Fibroblast of lung (primary cell): ENCODE measurements at regions not wholly inside any gene's neighbourhood (a gene's known extent, or its start where the extent isn't known, plus 50 kb on each side); places are given as distances from the start of the nearest gene placed in this dataset.

Experiments used
- DNase-seq, 2 donors: peaks; one replicate each; pipeline versions ENCODE4 v3.0.0 to v3.0.0-alpha.2; 2010; ENCODE audit warnings: low read depth in 2 of 2
- H2AFZ ChIP-seq: 2 replicates; pipeline ENCODE4 v1.5.1; 2012; ENCODE audit warnings: low read length, control low read depth, inconsistent platforms
- H3K27ac ChIP-seq: 2 replicates; pipeline ENCODE4 v1.5.1; 2011; ENCODE audit warnings: low read length, control low read depth; ENCODE audit not compliant: insufficient read depth
- H3K27me3 ChIP-seq: 2 replicates; pipeline ENCODE4 v1.5.1; 2011; ENCODE audit warnings: mild to moderate bottlenecking, low read length; ENCODE audit not compliant: control insufficient read depth, insufficient read depth
- H3K36me3 ChIP-seq: 2 replicates; pipeline ENCODE4 v1.5.1; 2011; ENCODE audit warnings: low read length; ENCODE audit not compliant: control insufficient read depth, insufficient read depth
- H3K4me1 ChIP-seq: 2 replicates; pipeline ENCODE4 v1.5.1; 2011; ENCODE audit warnings: low read length; ENCODE audit not compliant: control insufficient read depth, insufficient read depth; ENCODE audit errors: extremely low read depth
- H3K4me2 ChIP-seq: 2 replicates; pipeline ENCODE4 v1.5.1; 2011; ENCODE audit warnings: low read length, control low read depth; ENCODE audit not compliant: insufficient read depth; ENCODE audit errors: extremely low read depth
- H3K4me3 ChIP-seq, 4 experiments: fragments of 200-600 bp in 1 of 4; sonication (generic) in 1 of 4; replicated peaks in 1 of 4; 2 replicates each; pipeline ENCODE4 v1.5.1; 2011 to 2016; ENCODE audit warnings: low read length in 4 of 4, low read depth in 3 of 4, mild to moderate bottlenecking in 3 of 4, control low read depth in 2 of 4, inconsistent platforms in 1 of 4, mixed read lengths in 1 of 4; ENCODE audit not compliant: insufficient read depth in 1 of 4; ENCODE audit errors: control extremely low read depth in 1 of 4
- H3K79me2 ChIP-seq: 2 replicates; pipeline ENCODE4 v1.5.1; 2012; ENCODE audit warnings: mild to moderate bottlenecking, low read length, inconsistent platforms; ENCODE audit not compliant: control insufficient read depth, insufficient read depth
- H3K9ac ChIP-seq: 2 replicates; pipeline ENCODE4 v1.5.1; 2011; ENCODE audit warnings: mild to moderate bottlenecking, low read length, control low read depth; ENCODE audit not compliant: insufficient read depth
- H3K9me3 ChIP-seq: 2 replicates; pipeline ENCODE4 v1.5.1; 2012; ENCODE audit warnings: low read depth, low read length; ENCODE audit not compliant: control insufficient read depth, insufficient read depth
- H4K20me1 ChIP-seq: 2 replicates; pipeline ENCODE4 v1.5.1; 2011; ENCODE audit warnings: low read length; ENCODE audit not compliant: control insufficient read depth, insufficient read depth; ENCODE audit errors: extremely low read depth
- CTCF ChIP-seq, 2 donors: IDR thresholded peaks in 1 of 2; conservative IDR thresholded peaks in 1 of 2; 1 replicate in 1 of 2; 2 replicates in 1 of 2; pipeline ENCODE4 v1.5.1; 2011 to 2012; ENCODE audit warnings: low read length in 2 of 2, control low read depth in 1 of 2, inconsistent platforms in 1 of 2, low read depth in 1 of 2, mild to moderate bottlenecking in 1 of 2
- EZH2 ChIP-seq: IDR thresholded peaks from 2 replicates; pipeline ENCODE4 v1.5.1; 2012; ENCODE audit warnings: low read length, control low read depth, mild to moderate bottlenecking; ENCODE audit errors: missing control alignments

DNA sequence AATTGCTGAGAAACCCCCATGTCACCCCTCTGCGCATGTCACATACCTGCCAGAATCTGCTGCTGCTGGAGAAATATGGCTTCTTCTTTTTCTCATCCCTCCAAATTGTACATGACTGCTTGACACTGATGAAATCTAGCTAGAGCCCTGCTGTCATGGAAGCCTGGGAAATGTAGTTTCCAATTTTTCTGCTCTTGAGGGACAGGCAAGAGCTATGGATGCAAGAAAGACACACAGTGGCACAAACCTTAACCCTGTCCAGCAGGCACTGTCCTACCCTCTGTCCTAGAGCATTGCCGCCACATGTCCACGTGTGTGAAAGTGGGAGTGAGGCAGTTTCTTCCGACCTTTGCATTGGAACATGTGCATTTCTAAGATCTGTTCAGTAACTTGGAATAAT, 255.5 kb upstream of the SEMA6A start:
- Histone ChIP-seq H4K20me1 (no peaks in the 10 kb centered on the region), H3K9me3 (no peaks in the 10 kb centered on the region), H3K79me2 (no peaks in the 10 kb centered on the region), H3K4me1 (no peaks in the 10 kb centered on the region), H2AFZ (no peak overlapping the region), H3K4me3 (no peak overlapping the region), H3K27me3 (no peaks in the 10 kb centered on the region), H3K4me2 (no peak overlapping the region), H3K27ac (no peak overlapping the region), H3K9ac (no peak overlapping the region), H3K36me3 (no peaks in the 10 kb centered on the region)
- TF ChIP-seq EZH2 (no peak), CTCF (conservative IDR thresholded peaks at IDR 0.05 in 1 of 2, IDR thresholded peaks at IDR 0.05 in 1 of 2; ENCODE audit: low read depth in 1 of 2, low read length in 2 of 2) (no peak)
- DNase-seq, result no peak

DNA sequence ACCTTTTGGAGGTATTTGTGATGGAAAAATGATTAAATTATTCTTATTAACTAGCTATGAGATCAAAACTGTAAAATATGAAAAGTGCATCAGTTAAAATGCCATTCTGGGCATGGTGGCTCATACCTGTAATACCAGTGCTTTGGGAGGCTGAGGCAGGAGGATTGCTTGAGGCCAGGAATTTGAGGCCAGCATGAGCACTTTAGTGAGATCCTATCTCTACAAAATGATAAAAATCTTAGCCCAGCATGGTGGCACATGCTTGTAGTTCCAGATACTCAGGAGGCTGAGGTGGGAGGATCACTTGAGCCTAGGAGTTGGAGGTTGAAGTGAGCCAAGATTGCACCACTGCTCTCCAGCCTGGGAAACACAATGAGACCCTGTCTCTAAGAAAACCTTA, 252.5 kb upstream of the SEMA6A start:
- H2AFZ ChIP-seq, result no peak overlapping the region
- no peaks in the 10 kb centered on the region for H3K4me1 ChIP-seq
- H3K4me2 ChIP-seq, result no peak overlapping the region
- H3K36me3 ChIP-seq, result no peaks in the 10 kb centered on the region
- no peak overlapping the region for H3K9ac ChIP-seq
- no peak overlapping the region for H3K4me3 ChIP-seq
- TF ChIP-seq EZH2, result no peak
- TF ChIP-seq CTCF (conservative IDR thresholded peaks at IDR 0.05 in 1 of 2, IDR thresholded peaks at IDR 0.05 in 1 of 2; ENCODE audit: low read depth in 1 of 2, low read length in 2 of 2), result no peak
- no peaks in the 10 kb centered on the region for H3K27me3 ChIP-seq
- no peak for DNase-seq
- H3K79me2 ChIP-seq, result no peaks in the 10 kb centered on the region
- no peaks in the 10 kb centered on the region for H3K9me3 ChIP-seq
- no peak overlapping the region for H3K27ac ChIP-seq
- no peaks in the 10 kb centered on the region for H4K20me1 ChIP-seq

- DNase-seq, result no peak
- no peak overlapping the region for H3K9ac ChIP-seq
- no peak overlapping the region for H3K27ac ChIP-seq
- no peak overlapping the region for H2AFZ ChIP-seq
- H3K27me3 ChIP-seq, result no peaks in the 10 kb centered on the region
- H3K4me3 ChIP-seq, result no peak overlapping the region
- H3K79me2 ChIP-seq, result no peaks in the 10 kb centered on the region
- no peaks in the 10 kb centered on the region for H3K9me3 ChIP-seq
- TF ChIP-seq CTCF (conservative IDR thresholded peaks at IDR 0.05 in 1 of 2, IDR thresholded peaks at IDR 0.05 in 1 of 2; ENCODE audit: low read depth in 1 of 2, low read length in 2 of 2) (no peak), EZH2 (no peak)
- no peaks in the 10 kb centered on the region for H4K20me1 ChIP-seq
- no peak overlapping the region for H3K4me2 ChIP-seq
- no peaks in the 10 kb centered on the region for H3K36me3 ChIP-seq
- no peaks in the 10 kb centered on the region for H3K4me1 ChIP-seq
Measured at GRCh38 chr5:116825486-116825885, 250.9 kb upstream of the SEMA6A start.
